HUES48 (cell line): ENCODE measurements at regions not wholly inside any gene's neighbourhood (a gene's known extent, or its start where the extent isn't known, plus 50 kb on each side); places are given as distances from the start of the nearest gene placed in this dataset.

Experiments
- H3K27ac ChIP-seq: one replicate; pipeline ENCODE4 v1.7.0; 2013; ENCODE audit warnings: low read depth, low read length, inconsistent platforms
- H3K27me3 ChIP-seq: 2 replicates; pipeline ENCODE4 v1.6.1; 2013; ENCODE audit warnings: mild to moderate bottlenecking, low read length; ENCODE audit not compliant: control insufficient read depth, insufficient read depth
- H3K36me3 ChIP-seq: 2 replicates; pipeline ENCODE4 v1.6.1; 2013; ENCODE audit warnings: low read length; ENCODE audit not compliant: control insufficient read depth, insufficient read depth
- H3K4me1 ChIP-seq: 2 replicates; pipeline ENCODE4 v1.6.1; 2013; ENCODE audit warnings: mild to moderate bottlenecking, low read length; ENCODE audit not compliant: control insufficient read depth, insufficient read depth
- H3K4me3 ChIP-seq: 2 replicates; pipeline ENCODE4 v1.5.1; 2013; ENCODE audit warnings: mild to moderate bottlenecking, low read depth, low read length
- H3K9ac ChIP-seq: 2 replicates; pipeline ENCODE4 v1.6.1; 2013; ENCODE audit warnings: mild to moderate bottlenecking, low read depth, low read length, moderate library complexity
- H3K9me3 ChIP-seq: 2 replicates; pipeline ENCODE4 v1.6.1; 2013; ENCODE audit warnings: low read length; ENCODE audit not compliant: control insufficient read depth, insufficient read depth

GRCh38 chr5:89117124-89117644, 234.2 kb upstream of the MEF2C start:
- Histone ChIP-seq H3K4me3 (no peak overlapping the region), H3K9ac (no peak overlapping the region), H3K36me3 (no peaks in the 10 kb centered on the region), H3K4me1 (peaks cover 2% of the 10 kb centered on the region; the same call in 1 of the 2 replicates), H3K27ac (no peak overlapping the region), H3K27me3 (no peaks in the 10 kb centered on the region), H3K9me3 (no peaks in the 10 kb centered on the region)

GRCh38 chr5:89110916-89111646, 228.1 kb upstream of the MEF2C start:
- Histone ChIP-seq H3K36me3 (no peaks in the 10 kb centered on the region), H3K9me3 (no peaks in the 10 kb centered on the region), H3K9ac (no peak overlapping the region), H3K27me3 (no peaks in the 10 kb centered on the region), H3K27ac (no peak overlapping the region), H3K4me1 (peaks cover 2% of the 10 kb centered on the region; the same call in 1 of the 2 replicates), H3K4me3 (no peak overlapping the region)

GRCh38 chr5:89106480-89106879, 223.5 kb upstream of the MEF2C start:
- Histone ChIP-seq H3K4me3 (no peak overlapping the region), H3K9ac (no peak overlapping the region), H3K4me1 (no peaks in the 10 kb centered on the region), H3K27me3 (no peaks in the 10 kb centered on the region), H3K27ac (no peak overlapping the region), H3K9me3 (no peaks in the 10 kb centered on the region), H3K36me3 (no peaks in the 10 kb centered on the region)

- Histone ChIP-seq H3K4me3 (no peak overlapping the region), H3K9me3 (no peaks in the 10 kb centered on the region), H3K4me1 (no peaks in the 10 kb centered on the region), H3K27ac (no peak overlapping the region), H3K36me3 (no peaks in the 10 kb centered on the region), H3K27me3 (no peaks in the 10 kb centered on the region), H3K9ac (no peak overlapping the region)
These were observed 222.9 kb upstream of the MEF2C start for GRCh38 chr5:89105836-89106235.

GRCh38 chr5:89105171-89105695, 222.2 kb upstream of the MEF2C start:
- no peak overlapping the region for H3K27ac ChIP-seq
- H3K4me3 ChIP-seq: no peak overlapping the region
- H3K9me3 ChIP-seq: no peaks in the 10 kb centered on the region
- H3K36me3 ChIP-seq: no peaks in the 10 kb centered on the region
- no peak overlapping the region for H3K9ac ChIP-seq
- no peaks in the 10 kb centered on the region for H3K4me1 ChIP-seq
- H3K27me3 ChIP-seq: no peaks in the 10 kb centered on the region

- H3K4me1 ChIP-seq: no peaks in the 10 kb centered on the region
- no peak overlapping the region for H3K9ac ChIP-seq
- H3K36me3 ChIP-seq: no peaks in the 10 kb centered on the region
- H3K27ac ChIP-seq: no peak overlapping the region
- H3K27me3 ChIP-seq: no peaks in the 10 kb centered on the region
- H3K4me3 ChIP-seq: no peak overlapping the region
- no peaks in the 10 kb centered on the region for H3K9me3 ChIP-seq
These were observed 215.3 kb upstream of the MEF2C start for GRCh38 chr5:89098199-89098756.

GRCh38 chr5:89097103-89097502, 214.1 kb upstream of the MEF2C start:
- no peak overlapping the region for H3K27ac ChIP-seq
- H3K4me1 ChIP-seq: no peaks in the 10 kb centered on the region
- no peaks in the 10 kb centered on the region for H3K27me3 ChIP-seq
- no peaks in the 10 kb centered on the region for H3K36me3 ChIP-seq
- no peaks in the 10 kb centered on the region for H3K9me3 ChIP-seq
- H3K4me3 ChIP-seq: no peak overlapping the region
- H3K9ac ChIP-seq: no peak overlapping the region

- Histone ChIP-seq H3K4me1 (no peaks in the 10 kb centered on the region), H3K27ac (no peak overlapping the region), H3K9me3 (no peaks in the 10 kb centered on the region), H3K9ac (no peak overlapping the region), H3K4me3 (no peak overlapping the region), H3K36me3 (no peaks in the 10 kb centered on the region), H3K27me3 (no peaks in the 10 kb centered on the region)
These were observed 212.4 kb upstream of the MEF2C start for GRCh38 chr5:89095341-89095740.

- H3K27ac ChIP-seq: no peak overlapping the region
- no peaks in the 10 kb centered on the region for H3K9me3 ChIP-seq
- no peak overlapping the region for H3K9ac ChIP-seq
- no peaks in the 10 kb centered on the region for H3K36me3 ChIP-seq
- no peaks in the 10 kb centered on the region for H3K27me3 ChIP-seq
- H3K4me1 ChIP-seq: peaks cover 20% of the 10 kb centered on the region
- no peak overlapping the region for H3K4me3 ChIP-seq
These were observed 207.1 kb upstream of the MEF2C start for GRCh38 chr5:89090037-89090436.

GRCh38 chr5:89087551-89088318, 204.8 kb upstream of the MEF2C start:
- H3K9me3 ChIP-seq: no peaks in the 10 kb centered on the region
- H3K27me3 ChIP-seq: no peaks in the 10 kb centered on the region
- peaks cover 20% of the 10 kb centered on the region for H3K4me1 ChIP-seq
- H3K36me3 ChIP-seq: no peaks in the 10 kb centered on the region
- H3K4me3 ChIP-seq: no peak overlapping the region
- H3K27ac ChIP-seq: no peak overlapping the region
- no peak overlapping the region for H3K9ac ChIP-seq

GRCh38 chr5:89087128-89087527, 204.1 kb upstream of the MEF2C start:
- Histone ChIP-seq H3K27me3 (no peaks in the 10 kb centered on the region), H3K9me3 (no peaks in the 10 kb centered on the region), H3K4me3 (no peak overlapping the region), H3K9ac (no peak overlapping the region), H3K27ac (no peak overlapping the region), H3K4me1 (peaks cover 20% of the 10 kb centered on the region), H3K36me3 (no peaks in the 10 kb centered on the region)
